SK-N-MC (cell line): ENCODE measurements at regions not wholly inside any gene's neighbourhood (a gene's known extent, or its start where the extent isn't known, plus 50 kb on each side); places are given as distances from the start of the nearest gene placed in this dataset.

Source experiments
- EZH2 ChIP-seq: fragments of 200-600 bp; sonication (generic); IDR thresholded peaks from one replicate; pipeline ENCODE4 v1.6.1; 2017; ENCODE audit warnings: antibody characterized with exemption
- FOXP2 ChIP-seq: optimal IDR thresholded peaks from 2 replicates; pipeline ENCODE3; 2011; ENCODE audit warnings: mild to moderate bottlenecking, moderate library complexity; ENCODE audit not compliant: insufficient read depth; ENCODE audit errors: extremely low read length, control extremely low read depth
- POLR2AphosphoS5 ChIP-seq: IDR thresholded peaks from 2 replicates; pipeline ENCODE4 v1.6.1; 2012; ENCODE audit warnings: mild to moderate bottlenecking, low read depth, low read length, borderline replicate concordance

DNA sequence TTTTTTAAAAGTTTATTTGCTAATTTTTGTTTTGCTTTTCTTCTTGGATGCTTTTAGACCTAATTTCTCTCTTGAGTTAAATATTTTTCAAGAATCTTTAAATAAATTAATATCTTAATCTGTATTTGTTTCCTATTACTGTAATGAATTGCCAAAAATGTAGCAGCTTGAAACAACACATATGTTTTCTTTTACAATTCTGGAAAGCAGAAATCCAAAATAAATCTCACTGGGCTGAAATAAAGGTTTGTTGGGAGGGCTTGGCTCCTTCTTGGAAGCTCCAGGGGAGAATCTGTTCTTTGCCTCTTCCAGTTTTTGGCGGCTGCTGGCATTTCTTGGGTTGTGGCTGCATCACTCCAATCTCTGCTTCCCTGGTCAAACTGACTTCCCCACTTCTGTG, 658.1 kb upstream of the ARRDC3 start:
- TF ChIP-seq POLR2AphosphoS5: no peak
- TF ChIP-seq EZH2: no peak
- TF ChIP-seq FOXP2: no peak
